HG02678 (cell line): ENCODE measurements at regions not wholly inside any gene's neighbourhood (a gene's known extent, or its start where the extent isn't known, plus 50 kb on each side); places are given as distances from the start of the nearest gene placed in this dataset.

ENCODE experiments used
- ATAC-seq: cut with Tn5 transposase; IDR thresholded peaks from one replicate; pipeline ENCODE4 v1.9.1; 2021; ENCODE audit warnings: mild to moderate bottlenecking, moderate library complexity; ENCODE audit not compliant: unreplicated experiment

- ATAC-seq: no peak
These were observed 131.0 kb upstream of the CSF3R start for GRCh38 chr1:36613721-36614120.

DNA sequence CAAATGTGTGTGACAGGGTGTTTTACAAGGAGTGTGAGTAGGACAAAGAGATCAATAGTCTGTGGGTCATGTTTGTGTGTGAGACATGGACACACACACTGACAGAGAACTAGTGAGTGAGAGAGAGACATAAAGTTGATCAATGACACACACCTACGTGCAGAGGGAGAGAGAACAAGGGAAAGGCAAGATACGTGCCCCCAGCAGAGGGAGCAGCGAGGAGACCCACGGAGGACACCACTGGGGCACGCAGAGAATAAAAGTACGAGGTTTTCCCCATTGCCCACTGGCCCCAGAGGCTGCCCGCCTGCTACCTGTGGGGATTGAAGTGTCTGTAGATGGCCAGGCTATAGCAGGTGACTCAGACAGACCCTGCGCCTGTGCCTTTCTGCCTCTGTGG lies 130.2 kb upstream of the CSF3R start:
- ATAC-seq: no peak

DNA sequence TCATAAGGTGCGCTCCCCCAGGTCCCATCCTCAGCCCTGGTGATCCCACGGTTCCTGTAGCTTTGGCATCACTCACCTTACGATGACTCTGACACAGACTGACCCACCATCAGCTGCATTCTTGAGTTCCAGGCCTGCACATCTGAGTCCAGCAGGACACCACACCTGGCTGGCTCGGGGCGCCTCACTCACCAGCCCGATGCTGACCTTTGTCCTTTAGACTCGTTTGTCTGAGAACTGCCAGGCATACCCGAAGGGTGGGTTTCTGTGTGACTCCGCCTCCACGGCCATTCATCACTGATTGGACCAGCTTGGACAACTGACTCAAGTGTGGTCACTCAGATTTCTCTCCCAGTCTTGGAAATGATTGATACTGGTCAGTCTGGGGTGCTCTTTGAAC lies 129.4 kb upstream of the CSF3R start:
- ATAC-seq: no peak

- ATAC-seq: no peak
These were observed 126.7 kb upstream of the CSF3R start for GRCh38 chr1:36609241-36610027.

DNA sequence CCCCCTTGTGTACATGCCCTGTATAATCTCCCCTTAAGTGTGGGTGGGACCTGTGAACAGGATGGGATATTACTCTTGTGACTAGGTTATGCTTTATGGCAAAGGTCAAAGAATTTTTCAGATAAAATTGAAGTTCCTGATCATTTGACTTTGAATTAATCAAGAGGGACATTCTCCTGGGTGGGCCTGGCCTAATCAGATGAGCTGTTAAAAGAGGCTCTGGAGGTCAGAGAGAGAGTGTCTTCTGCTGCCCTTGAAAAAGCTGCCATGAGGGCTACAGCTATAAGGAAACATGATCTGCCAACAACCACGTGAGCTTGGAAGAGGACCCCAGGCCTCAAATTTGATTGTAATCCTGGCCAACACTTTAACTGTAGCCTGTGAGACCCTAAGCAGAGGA lies 125.6 kb upstream of the CSF3R start:
- ATAC-seq: no peak

DNA sequence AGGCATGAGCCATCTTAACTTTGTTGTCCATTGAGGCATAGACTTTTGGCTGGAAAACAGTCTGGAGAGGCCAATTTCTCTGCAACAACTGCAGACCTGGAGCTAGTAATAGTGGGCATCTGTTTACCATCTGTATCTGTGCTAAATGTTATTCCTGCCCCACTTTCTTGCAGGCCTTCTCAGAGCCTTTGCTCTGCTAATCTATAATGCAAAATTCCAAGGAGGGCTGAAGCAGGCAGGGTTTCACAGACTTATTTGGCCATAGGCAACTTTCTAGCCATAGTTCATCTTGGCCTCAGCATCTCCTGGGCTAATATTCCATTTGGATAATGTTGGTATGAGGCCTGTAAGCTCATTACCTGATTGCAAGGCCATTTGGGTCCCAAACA lies 124.5 kb upstream of the CSF3R start:
- ATAC-seq: no peak

DNA sequence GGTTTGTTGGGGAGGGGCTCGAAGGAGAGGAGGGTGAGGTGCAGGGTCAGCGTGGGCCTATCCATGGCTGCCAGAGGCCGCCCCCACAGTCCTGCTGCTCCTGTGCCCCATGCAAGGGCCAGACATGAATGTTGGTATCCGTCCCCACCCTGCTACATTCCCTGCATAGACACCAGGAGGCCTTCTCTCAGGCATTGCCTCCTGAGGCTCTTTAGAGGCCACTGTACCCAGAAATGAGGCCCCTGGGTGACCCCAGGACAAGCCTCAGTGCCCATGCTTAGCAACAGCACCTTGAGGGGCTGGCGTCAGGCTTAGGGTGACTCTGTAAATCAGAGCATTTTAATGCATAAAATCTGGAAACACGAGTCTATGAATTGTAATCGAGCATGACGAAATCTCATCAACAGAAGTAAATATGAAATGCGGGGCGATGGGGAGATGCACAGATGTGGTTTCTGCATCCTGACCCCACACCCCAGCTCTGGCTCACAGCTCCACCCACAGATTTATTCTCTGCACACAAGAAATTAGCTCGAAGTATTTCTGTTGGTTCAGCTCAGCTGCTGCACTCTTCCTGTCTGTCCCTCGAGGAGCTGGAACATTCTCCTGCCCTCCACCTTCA lies 124.0 kb upstream of the CSF3R start:
- ATAC-seq: no peak

- ATAC-seq: no peak
These were observed 123.4 kb upstream of the CSF3R start for GRCh38 chr1:36605942-36606640.

DNA sequence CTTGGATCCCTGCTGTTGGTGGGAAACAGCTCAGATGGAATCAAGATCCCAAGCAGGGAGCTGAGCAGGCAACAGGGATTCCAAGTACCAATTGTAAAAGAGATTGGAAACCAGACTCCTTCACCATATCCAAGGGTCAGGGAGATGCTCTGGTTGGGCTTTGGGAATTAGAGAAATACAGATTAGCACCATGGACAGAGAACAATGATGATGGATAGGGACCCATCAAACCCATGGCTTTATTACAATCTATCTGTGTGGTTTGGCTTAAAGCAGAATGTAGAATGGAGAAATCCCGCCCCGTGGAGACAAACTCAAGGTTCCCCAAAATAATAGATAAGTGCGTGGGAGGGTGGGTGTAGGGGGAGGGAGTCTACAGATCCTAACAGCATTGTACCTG lies 120.7 kb upstream of the CSF3R start:
- ATAC-seq: no peak

DNA sequence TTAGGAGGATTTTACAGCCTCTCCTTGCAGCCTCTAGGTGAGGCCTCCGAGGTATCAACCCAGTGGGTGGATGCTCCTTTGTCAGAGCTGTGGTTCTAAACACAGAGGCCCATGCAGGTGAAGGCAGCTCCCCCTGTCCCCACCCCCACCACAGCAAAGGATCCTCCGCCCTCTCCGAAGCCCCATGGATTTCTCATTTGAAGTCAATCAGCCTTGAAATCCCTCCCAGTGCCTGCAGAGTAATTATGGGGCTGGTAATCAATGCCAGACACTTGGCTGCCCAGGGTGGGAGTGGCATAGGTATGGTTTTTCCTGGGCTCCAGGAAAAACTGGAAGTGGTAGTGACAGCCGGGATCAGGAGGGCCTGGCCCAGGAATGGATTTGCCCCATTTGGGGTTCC lies 119.5 kb upstream of the CSF3R start:
- no peak for ATAC-seq

DNA sequence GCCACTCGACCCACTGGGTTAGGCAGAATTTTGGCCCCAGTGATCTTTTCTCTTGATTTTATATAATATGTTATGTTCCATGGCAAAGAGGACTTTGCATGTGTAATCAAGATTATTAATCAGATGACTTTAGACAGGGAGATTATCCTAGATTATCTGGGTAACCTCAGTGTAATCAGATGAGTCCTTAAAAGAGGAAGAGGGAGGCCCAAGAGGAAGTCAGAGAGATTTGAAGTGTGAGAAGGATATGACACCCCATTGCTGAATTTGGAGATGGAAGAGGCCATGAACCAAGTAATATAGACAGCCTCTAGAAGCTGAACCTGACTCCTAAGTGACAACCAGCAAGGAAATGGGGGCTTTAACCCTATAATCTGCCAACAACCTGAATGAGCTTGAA lies 117.1 kb upstream of the CSF3R start:
- ATAC-seq: no peak

- no peak for ATAC-seq
These were observed 114.8 kb upstream of the CSF3R start for GRCh38 chr1:36597514-36597913.

- ATAC-seq: no peak
These were observed 113.2 kb upstream of the CSF3R start for GRCh38 chr1:36595921-36596320.

- no peak for ATAC-seq
These were observed 112.6 kb upstream of the CSF3R start for GRCh38 chr1:36595349-36595748.

DNA sequence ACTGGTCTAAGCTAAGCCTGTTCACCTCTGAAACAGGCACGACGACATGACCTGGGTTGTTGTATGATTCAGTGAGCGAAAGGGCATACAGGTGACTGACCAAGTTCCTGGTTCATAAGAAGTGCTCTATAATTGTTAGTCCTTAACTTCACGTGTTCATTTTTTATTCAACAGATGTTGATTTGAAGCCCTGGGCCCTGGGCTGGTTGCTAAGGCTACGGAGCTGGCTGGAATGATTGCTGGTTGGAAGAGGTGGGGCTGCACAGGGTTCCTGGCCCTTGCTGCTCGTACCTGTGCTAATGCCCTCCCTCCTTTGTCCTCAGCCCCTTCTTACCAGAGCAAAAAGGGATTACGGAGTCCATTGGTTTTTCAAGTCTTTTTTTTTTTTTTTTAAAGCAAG lies 111.3 kb upstream of the CSF3R start:
- ATAC-seq: no peak

GRCh38 chr1:36591278-36591677 lies 108.6 kb upstream of the CSF3R start:
- ATAC-seq: no peak

DNA sequence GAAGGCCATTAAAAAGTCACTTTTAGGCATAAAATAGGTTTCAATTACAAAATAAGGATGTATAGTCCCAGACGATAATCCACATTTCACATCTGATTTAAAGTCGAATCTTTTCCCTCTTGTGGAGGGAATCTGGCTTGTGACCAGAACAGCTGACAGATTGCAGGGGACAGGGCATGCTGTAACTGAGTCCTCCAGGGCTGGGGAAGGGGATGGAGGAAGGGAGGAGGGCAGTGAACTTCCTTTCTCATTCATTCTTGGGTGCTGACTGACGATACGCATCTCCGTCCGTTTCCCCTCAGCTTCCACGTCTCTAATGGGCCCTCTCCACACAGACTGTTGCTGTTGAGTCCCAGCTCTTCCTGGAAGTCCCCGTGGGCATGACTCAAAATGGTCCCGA lies 108.1 kb upstream of the CSF3R start:
- ATAC-seq: no peak

- no peak for ATAC-seq
These were observed 107.6 kb upstream of the CSF3R start for GRCh38 chr1:36590264-36590663.

DNA sequence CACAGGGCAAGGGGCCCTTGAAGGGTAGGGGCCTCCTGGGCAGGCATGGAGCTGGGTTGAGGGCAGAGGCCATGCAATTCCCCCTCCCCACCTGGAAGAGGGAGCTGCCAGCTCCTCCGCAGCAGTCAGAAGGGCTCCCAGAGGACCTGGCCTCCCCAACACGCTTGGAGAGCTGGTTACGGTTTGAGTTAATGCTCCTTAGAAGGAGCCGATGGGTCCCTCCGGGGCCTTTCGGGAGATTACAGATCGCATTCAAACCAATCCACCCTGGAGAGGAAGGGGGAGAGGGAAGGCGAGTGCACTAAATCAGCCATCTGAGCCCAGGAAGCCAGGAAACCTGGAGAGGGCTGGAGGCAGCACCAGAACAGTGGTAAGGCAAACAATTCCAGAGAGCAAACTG lies 106.3 kb upstream of the CSF3R start:
- ATAC-seq: no peak

DNA sequence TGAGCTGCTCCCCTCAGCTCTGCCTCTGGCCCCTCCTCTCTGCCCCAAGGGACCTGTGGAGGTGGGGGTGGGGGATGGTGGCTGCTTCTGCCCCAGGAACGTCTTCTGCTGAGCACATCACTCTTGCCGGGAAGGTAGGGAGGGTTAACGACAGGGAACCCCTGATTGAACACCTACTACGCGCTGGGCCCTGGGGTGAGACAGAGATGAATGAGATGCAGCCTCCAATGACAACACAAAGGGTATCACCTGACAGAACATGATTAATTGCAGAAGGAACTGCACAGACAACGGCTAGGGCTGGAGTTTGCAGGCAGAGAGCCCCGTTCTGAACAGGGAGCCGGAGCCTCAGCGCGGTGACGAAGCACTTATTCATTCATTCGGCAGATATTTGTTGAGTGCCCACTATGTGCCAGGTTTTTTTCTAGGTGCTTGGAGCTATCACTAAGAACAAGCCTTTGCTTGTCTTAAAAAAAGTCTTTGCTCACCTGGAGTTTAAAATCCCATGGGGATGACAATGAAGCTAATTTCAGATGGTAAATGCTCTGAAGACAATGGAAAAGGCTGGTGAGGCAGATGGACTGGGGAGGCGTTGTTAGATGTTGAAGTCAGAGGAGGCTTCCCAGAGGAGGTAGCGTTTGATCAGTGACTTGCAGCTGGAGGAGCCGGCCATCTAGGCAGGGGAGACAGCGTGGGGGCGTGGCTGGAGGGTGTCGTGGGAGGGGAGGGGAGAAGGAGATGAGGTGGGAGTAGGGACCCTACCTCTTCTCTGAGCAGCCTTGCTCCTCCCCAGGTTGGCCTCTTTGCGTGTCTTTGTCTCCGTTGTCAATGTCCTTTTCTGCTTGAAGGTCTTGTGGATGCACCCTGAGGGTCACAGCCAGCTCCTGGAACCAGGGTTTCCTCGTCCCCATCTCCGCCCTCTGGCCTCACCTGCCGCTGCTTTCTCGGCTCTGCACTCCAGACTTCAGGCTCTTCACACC lies 103.1 kb upstream of the CSF3R start:
- no peak for ATAC-seq

DNA sequence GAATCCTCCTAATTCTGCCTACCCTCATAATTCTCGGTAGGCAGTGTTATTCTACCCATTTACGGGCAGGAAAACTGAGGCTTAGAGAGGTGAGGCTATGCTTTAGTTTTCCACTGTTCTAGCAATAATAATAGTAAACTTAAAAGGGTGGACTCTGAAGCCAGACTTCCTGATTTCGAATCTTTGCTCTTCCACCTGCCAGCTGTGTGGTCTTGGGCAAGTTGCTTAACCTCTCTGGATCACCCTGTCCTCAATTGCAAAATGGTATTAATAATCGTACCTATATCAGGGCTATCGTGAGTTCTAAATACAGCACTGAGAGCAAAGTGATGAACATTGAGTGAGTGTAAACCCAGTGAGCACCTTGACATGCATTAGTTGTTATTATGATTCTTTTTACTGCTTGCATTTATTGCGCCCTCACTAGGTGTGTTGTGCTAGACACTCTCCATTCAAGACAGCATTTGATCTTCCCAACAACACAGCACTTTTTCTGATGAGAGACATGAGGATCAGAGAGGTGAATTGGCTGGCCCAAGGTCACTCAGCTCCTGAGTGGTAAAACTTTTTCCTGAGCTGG lies 102.3 kb upstream of the CSF3R start:
- no peak for ATAC-seq
